ENCODE measurements at regions not wholly inside any gene's neighbourhood (a gene's known extent, or its start where the extent isn't known, plus 50 kb on each side); places are given as distances from the start of the nearest gene placed in this dataset.
"Not testable (repeated sequence)": the region's sequence is repeated elsewhere in the genome, so short reads cannot be mapped to it uniquely, and the experiment has no call there.

GRCh38 chr9:85112391-85112790 is 442.9 kb downstream of the NTRK2 start:
- no peak for DNase-seq (ENCODE audit: extremely low read depth in 1 of 2, low read depth in 1 of 2)

DNA sequence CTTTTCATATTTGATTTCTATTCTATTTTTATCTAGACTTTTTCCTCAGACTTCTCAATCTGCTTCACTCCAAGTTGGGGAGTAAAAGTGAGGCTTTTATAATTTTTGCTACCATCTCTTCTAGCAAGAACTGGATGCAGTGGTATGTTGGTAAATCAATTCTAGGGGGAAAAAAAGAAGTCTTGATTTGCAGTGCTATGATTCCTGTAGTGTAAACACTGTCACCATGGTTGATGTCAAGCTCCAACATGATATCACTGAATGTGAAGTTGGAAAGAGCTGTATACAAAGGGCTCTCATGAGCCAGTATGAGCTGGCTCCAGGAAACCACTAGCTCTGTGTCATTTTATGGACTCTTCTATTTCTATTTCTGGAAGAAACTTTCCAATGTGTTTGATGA is 439.2 kb downstream of the NTRK2 start:
- no peak for DNase-seq (ENCODE audit: extremely low read depth in 1 of 2, low read depth in 1 of 2)

DNA sequence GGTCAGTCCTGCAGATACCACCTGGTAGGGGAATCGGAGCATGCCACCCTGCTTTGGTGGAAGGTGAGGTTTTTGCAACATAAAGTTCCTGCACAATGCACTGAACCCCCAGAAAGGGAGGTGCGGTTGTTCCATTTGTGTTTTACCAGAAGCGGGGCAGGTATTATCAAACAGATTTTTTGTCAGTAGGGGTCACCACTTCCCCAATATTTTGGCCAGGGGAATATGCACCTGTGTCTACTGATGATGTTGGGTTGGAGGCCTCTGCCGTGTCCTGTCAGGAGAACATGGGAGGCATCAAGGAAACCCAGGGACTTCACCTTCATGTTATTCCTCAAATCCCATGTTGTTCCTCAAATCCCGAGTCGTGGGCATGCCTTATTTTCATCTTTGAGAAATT is 438.7 kb downstream of the NTRK2 start:
- no peak for DNase-seq (ENCODE audit: extremely low read depth in 1 of 2, low read depth in 1 of 2)

GRCh38 chr9:85089188-85089969 is 419.9 kb downstream of the NTRK2 start:
- no peak for DNase-seq (ENCODE audit: extremely low read depth in 1 of 2, low read depth in 1 of 2)

GRCh38 chr9:85081963-85082362 is 412.4 kb downstream of the NTRK2 start:
- DNase-seq (ENCODE audit: extremely low read depth in 1 of 2, low read depth in 1 of 2): no peak

- no peak for DNase-seq (ENCODE audit: extremely low read depth in 1 of 2, low read depth in 1 of 2)
Measured at GRCh38 chr9:85079349-85079748, 409.8 kb downstream of the NTRK2 start.

DNA sequence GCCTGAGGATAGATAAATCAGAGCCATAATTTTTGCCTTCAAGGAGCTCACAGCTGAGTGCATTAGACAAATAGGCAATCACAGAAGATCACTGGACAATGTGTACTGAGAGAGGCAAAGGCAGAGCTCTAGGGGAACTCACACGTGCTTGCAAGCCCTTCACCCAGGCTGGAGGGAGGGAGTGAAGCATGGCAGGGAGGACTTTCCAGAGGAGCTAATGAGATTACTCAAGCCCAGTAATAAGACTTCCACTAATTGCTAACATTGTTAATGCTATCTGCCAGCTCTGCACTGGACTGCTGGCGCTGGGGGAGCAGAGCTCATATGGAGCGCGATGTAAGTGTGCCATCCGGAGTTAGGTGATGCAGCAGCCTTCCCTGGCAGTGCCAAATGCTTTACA is 408.4 kb downstream of the NTRK2 start:
- no peak for DNase-seq (ENCODE audit: extremely low read depth in 1 of 2, low read depth in 1 of 2)

GRCh38 chr9:85077146-85077545 is 407.6 kb downstream of the NTRK2 start:
- not testable (repeated sequence) for DNase-seq (ENCODE audit: extremely low read depth in 1 of 2, low read depth in 1 of 2)

All from activated CD8-positive, alpha-beta memory T cell treated with anti-CD3 and anti-CD28 coated beads for 1 hour (primary cell).